Effector memory CD4-positive, alpha-beta T cell (primary cell): ENCODE measurements at regions not wholly inside any gene's neighbourhood (a gene's known extent, or its start where the extent isn't known, plus 50 kb on each side); places are given as distances from the start of the nearest gene placed in this dataset.
"Not testable (repeated sequence)": the region's sequence is repeated elsewhere in the genome, so short reads cannot be mapped to it uniquely, and the experiment has no call there.

Experiments
- DNase-seq, 3 donors: peaks; one replicate each; pipeline ENCODE4 v3.0.0-alpha.2; 2020
- H3K27ac ChIP-seq: 2 replicates; pipeline ENCODE4 v1.7.0; 2013; ENCODE audit warnings: mild to moderate bottlenecking, low read length, moderate library complexity; ENCODE audit not compliant: insufficient read depth, poor library complexity, severe bottlenecking
- H3K27me3 ChIP-seq: replicated peaks from 2 replicates; pipeline ENCODE4 v1.7.0; 2013; ENCODE audit warnings: mild to moderate bottlenecking, low read length; ENCODE audit not compliant: insufficient read depth, control insufficient read depth, poor library complexity, severe bottlenecking
- H3K36me3 ChIP-seq: 2 replicates; pipeline ENCODE4 v1.7.0; 2013; ENCODE audit warnings: mild to moderate bottlenecking, low read length, moderate library complexity; ENCODE audit not compliant: control insufficient read depth, insufficient read depth
- H3K4me1 ChIP-seq: 2 replicates; pipeline ENCODE4 v1.7.0; 2013; ENCODE audit warnings: low read length, mild to moderate bottlenecking; ENCODE audit not compliant: control insufficient read depth, insufficient read depth, poor library complexity, severe bottlenecking
- H3K4me3 ChIP-seq: 2 replicates; pipeline ENCODE4 v1.7.0; 2013; ENCODE audit warnings: low read length, low read depth, mild to moderate bottlenecking; ENCODE audit not compliant: insufficient read depth, poor library complexity, severe bottlenecking
- H3K9me3 ChIP-seq: 2 replicates; pipeline ENCODE4 v1.7.0; 2013; ENCODE audit warnings: mild to moderate bottlenecking, low read length, moderate library complexity; ENCODE audit not compliant: control insufficient read depth

DNA sequence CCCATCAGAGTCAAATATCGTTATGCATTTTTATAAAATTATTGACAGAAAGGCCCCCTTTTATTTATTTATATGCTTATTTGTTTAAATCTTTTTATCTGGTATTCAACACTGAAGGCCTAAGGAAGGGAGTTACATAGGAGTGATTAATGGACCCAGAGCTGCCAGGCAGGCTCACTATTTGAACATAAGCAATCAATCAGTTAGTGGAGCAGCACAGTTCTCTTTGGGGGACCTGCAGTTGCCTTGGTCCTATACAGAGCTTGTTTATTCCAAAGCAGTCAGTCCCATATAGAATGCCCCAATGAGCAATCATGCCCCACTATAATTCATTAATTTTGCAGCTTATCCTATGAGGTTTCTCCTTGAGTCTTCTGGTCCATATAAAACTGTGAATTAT, 389.4 kb upstream of the GOT2 start:
- H3K27ac ChIP-seq, result no peak overlapping the region
- H3K4me3 ChIP-seq, result no peak overlapping the region
- H3K36me3 ChIP-seq, result no peaks in the 10 kb centered on the region
- H3K9me3 ChIP-seq, result no peaks in the 10 kb centered on the region
- no peak for DNase-seq
- no peaks in the 10 kb centered on the region for H3K4me1 ChIP-seq
- H3K27me3 ChIP-seq, result no peaks in the 10 kb centered on the region

GRCh38 chr16:59122262-59122537, 388.1 kb upstream of the GOT2 start:
- Histone ChIP-seq H3K9me3 (no peaks in the 10 kb centered on the region), H3K36me3 (no peaks in the 10 kb centered on the region), H3K27me3 (no peaks in the 10 kb centered on the region), H3K27ac (no peak overlapping the region), H3K4me1 (no peaks in the 10 kb centered on the region), H3K4me3 (no peak overlapping the region)
- DNase-seq, result no peak

- DNase-seq, result no peak
- no peaks in the 10 kb centered on the region for H3K4me1 ChIP-seq
- H3K36me3 ChIP-seq, result no peaks in the 10 kb centered on the region
- H3K27ac ChIP-seq, result no peak overlapping the region
- no peaks in the 10 kb centered on the region for H3K9me3 ChIP-seq
- H3K4me3 ChIP-seq, result no peak overlapping the region
- no peaks in the 10 kb centered on the region for H3K27me3 ChIP-seq
Observed at GRCh38 chr16:59121411-59122261, 387.5 kb upstream of the GOT2 start.

DNA sequence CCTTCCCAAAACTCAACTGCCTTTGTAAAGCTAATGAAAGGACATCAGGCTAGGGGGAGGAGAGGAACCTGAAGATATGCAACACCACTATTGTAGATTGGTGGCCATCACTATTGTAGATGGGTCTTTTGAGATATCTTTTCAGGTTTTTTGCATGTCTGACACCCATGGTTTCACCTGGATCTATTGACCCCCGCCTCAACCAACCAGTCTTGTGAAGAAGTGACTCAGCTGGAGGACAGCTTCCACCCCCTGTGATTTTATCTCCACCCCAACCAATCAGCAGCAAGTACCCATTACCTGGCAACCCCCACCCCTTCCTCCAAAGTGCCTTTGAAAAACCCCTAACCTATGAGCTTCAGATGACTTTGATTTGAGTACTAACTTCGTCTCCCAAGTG, 382.6 kb upstream of the GOT2 start:
- no peaks in the 10 kb centered on the region for H3K36me3 ChIP-seq
- no peak overlapping the region for H3K27ac ChIP-seq
- DNase-seq, result no peak
- H3K9me3 ChIP-seq, result no peaks in the 10 kb centered on the region
- H3K27me3 ChIP-seq, result no peaks in the 10 kb centered on the region
- no peak overlapping the region for H3K4me3 ChIP-seq
- no peaks in the 10 kb centered on the region for H3K4me1 ChIP-seq

DNA sequence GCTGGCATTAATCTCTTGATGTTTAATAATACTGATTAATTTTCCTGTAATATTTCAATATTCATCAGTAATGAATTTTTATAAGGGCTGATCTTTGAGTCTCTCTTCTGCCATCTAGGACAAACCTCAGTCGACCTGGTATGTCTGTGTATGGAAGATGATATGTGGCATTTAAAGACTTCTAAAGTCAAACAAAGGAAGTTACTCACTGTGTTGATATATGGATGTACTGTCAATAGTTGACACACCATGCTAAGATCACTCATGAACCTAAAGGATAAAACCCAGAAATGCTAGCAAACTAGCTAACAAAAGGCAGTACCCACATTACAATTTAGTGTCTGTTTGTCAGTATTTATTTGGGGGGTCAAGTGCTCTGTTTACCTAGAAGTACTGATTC, 380.7 kb upstream of the GOT2 start:
- no peak for DNase-seq
- Histone ChIP-seq H3K4me1 (no peaks in the 10 kb centered on the region), H3K4me3 (no peak overlapping the region), H3K27ac (no peak overlapping the region), H3K9me3 (no peaks in the 10 kb centered on the region), H3K36me3 (no peaks in the 10 kb centered on the region), H3K27me3 (no peaks in the 10 kb centered on the region)

- DNase-seq, result no peak
- H3K4me3 ChIP-seq, result no peak overlapping the region
- H3K27me3 ChIP-seq, result no peaks in the 10 kb centered on the region
- H3K4me1 ChIP-seq, result no peaks in the 10 kb centered on the region
- no peak overlapping the region for H3K27ac ChIP-seq
- no peaks in the 10 kb centered on the region for H3K36me3 ChIP-seq
- no peaks in the 10 kb centered on the region for H3K9me3 ChIP-seq
Observed at GRCh38 chr16:59113004-59113670, 379.0 kb upstream of the GOT2 start.

DNA sequence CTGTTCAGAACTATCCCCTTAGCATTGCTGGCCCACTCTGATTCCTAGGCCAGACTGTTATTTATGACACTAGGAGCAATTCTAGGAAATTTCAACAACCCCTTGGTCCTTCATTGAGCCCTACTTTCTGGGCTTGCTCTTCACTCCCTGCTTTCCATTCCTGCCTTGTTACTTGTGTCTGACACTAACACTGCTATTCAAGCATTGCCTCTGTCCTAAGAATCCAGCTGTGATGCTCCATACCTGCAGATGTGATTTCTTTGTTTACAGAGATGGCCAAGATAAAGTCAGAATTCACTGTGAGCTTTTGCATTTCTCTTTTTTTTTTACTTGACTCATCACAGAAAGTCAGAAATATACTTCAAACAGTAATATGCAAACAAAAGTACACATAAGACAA, 377.2 kb upstream of the GOT2 start:
- H3K9me3 ChIP-seq, result no peaks in the 10 kb centered on the region
- no peak for DNase-seq
- H3K27me3 ChIP-seq, result no peaks in the 10 kb centered on the region
- no peak overlapping the region for H3K4me3 ChIP-seq
- no peak overlapping the region for H3K27ac ChIP-seq
- no peaks in the 10 kb centered on the region for H3K4me1 ChIP-seq
- H3K36me3 ChIP-seq, result no peaks in the 10 kb centered on the region

DNA sequence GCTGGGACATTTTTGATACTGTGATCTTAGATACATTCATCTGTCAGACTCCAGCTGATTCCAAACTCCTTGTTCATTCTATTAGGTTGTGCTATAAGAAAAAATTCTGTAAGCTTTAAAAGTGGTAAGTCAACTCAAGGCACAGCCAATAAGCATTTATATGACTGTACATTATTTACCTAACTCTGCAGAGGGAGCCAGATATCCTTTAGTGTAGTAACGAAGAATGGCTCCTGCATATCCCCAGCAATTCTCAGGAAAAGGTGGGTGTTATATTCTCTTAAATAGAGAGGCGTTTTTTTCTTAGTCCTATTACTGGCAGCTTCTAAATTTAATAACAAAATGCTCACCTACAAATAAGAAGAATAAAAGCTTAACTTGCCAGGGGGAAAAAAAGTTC, 374.3 kb upstream of the GOT2 start:
- Histone ChIP-seq H3K9me3 (no peaks in the 10 kb centered on the region), H3K27me3 (no peaks in the 10 kb centered on the region), H3K4me3 (no peak overlapping the region), H3K27ac (no peak overlapping the region), H3K4me1 (no peaks in the 10 kb centered on the region), H3K36me3 (no peaks in the 10 kb centered on the region)
- no peak for DNase-seq

DNA sequence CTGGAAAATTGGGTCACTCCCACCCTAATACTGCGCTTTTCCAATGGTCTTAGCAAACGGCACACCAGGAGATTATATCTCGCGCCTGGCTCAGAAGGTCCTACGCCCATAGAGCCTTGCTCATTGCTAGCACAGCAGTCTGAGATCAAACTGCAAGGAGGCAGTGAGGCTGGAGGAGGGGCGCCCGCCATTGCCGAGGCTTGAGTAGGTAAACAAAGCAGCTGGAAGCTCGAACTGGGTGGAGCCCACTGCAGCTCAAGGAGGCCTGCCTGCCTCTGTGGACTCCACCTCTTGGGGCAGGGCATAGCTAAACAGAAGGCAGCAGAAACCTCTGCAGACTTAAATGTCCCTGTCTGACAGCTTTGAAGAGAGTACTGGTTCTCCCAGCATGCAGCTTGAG, 362.6 kb upstream of the GOT2 start:
- H3K4me1 ChIP-seq, H3K27ac ChIP-seq, H3K27me3 ChIP-seq, H3K36me3 ChIP-seq, H3K9me3 ChIP-seq, DNase-seq, H3K4me3 ChIP-seq: not testable (repeated sequence)

- Histone ChIP-seq H3K27ac (no peak overlapping the region), H3K9me3 (no peaks in the 10 kb centered on the region), H3K36me3 (no peaks in the 10 kb centered on the region), H3K4me3 (no peak overlapping the region), H3K27me3 (no peaks in the 10 kb centered on the region), H3K4me1 (no peaks in the 10 kb centered on the region)
- DNase-seq, result no peak
Observed at GRCh38 chr16:59090541-59090940, 356.4 kb upstream of the GOT2 start.
